HepG2 (cell line): ENCODE measurements at regions not wholly inside any gene's neighbourhood (a gene's known extent, or its start where the extent isn't known, plus 50 kb on each side); places are given as distances from the start of the nearest gene placed in this dataset.

Source experiments
- BORCS8-MEF2B ChIP-seq: sonication (generic); formaldehyde crosslinking; IDR thresholded peaks from 2 replicates; pipeline ENCODE4 v1.8.0; 2022; ENCODE audit warnings: mild to moderate bottlenecking, missing genetic modification reagents
- BRCA1 ChIP-seq: sonication (generic); formaldehyde crosslinking; IDR thresholded peaks from 2 replicates; pipeline ENCODE4 v1.4.0; 2020; ENCODE audit warnings: missing genetic modification reagents
- ELF4 ChIP-seq: sonication (generic); formaldehyde crosslinking; IDR thresholded peaks from 2 replicates; pipeline ENCODE4 v1.5.0; 2020; ENCODE audit warnings: missing genetic modification reagents, mild to moderate bottlenecking, moderate library complexity, borderline replicate concordance
- HIVEP1 ChIP-seq: sonication (generic); formaldehyde crosslinking; IDR thresholded peaks from 2 replicates; pipeline ENCODE4 v1.4.0; 2020; ENCODE audit warnings: mild to moderate bottlenecking, missing genetic modification reagents
- HNF4A ChIP-seq: sonication (generic); formaldehyde crosslinking; IDR thresholded peaks from 2 replicates; pipeline ENCODE4 v1.4.0; 2020; ENCODE audit warnings: missing genetic modification reagents
- HOXD1 ChIP-seq: sonication (generic); formaldehyde crosslinking; IDR thresholded peaks from 2 replicates; pipeline ENCODE4 v1.5.0; 2020; ENCODE audit warnings: missing genetic modification reagents
- KDM4B ChIP-seq: sonication (generic); formaldehyde crosslinking; IDR thresholded peaks from 2 replicates; pipeline ENCODE4 v1.4.0; 2020; ENCODE audit warnings: missing genetic modification reagents
- KLF13 ChIP-seq: sonication (generic); formaldehyde crosslinking; IDR thresholded peaks from 2 replicates; pipeline ENCODE4 v1.4.0; 2020; ENCODE audit warnings: mild to moderate bottlenecking, missing genetic modification reagents
- NFIC ChIP-seq: IDR thresholded peaks from 2 replicates; pipeline ENCODE4 v1.6.1; 2012; ENCODE audit warnings: mild to moderate bottlenecking, low read length, inconsistent platforms
- PLRG1 ChIP-seq: fragments of 450-650 bp; conservative IDR thresholded peaks from 2 replicates; pipeline ENCODE4 v1.6.1; 2016
- RFXANK ChIP-seq: IDR thresholded peaks from 2 replicates; pipeline ENCODE4 v1.6.1; 2016
- SAFB2 ChIP-seq: sonication (generic); formaldehyde crosslinking; IDR thresholded peaks from 2 replicates; pipeline ENCODE4 v1.5.1; 2020; ENCODE audit warnings: missing genetic modification reagents, low read depth, mild to moderate bottlenecking, borderline replicate concordance
- SETDB1 ChIP-seq: sonication (generic); formaldehyde crosslinking; IDR thresholded peaks from 2 replicates; pipeline ENCODE4 v1.5.1; 2020; ENCODE audit warnings: missing genetic modification reagents, mild to moderate bottlenecking, borderline replicate concordance
- SNRNP70 ChIP-seq: fragments of 200-400 bp; formaldehyde crosslinking; IDR thresholded peaks from 2 replicates; pipeline ENCODE4 v1.6.1; 2017; ENCODE audit warnings: mild to moderate bottlenecking, low read depth, low read length, moderate library complexity
- SRF ChIP-seq: IDR thresholded peaks from 2 replicates; pipeline ENCODE4 v1.6.1; 2011; ENCODE audit warnings: mild to moderate bottlenecking, low read depth, low read length, moderate library complexity
- TEAD3 ChIP-seq: optimal IDR thresholded peaks from 2 replicates; pipeline ENCODE3; 2016; ENCODE audit warnings: borderline replicate concordance
- ZBTB21 ChIP-seq: sonication (generic); formaldehyde crosslinking; IDR thresholded peaks from 2 replicates; pipeline ENCODE4 v1.4.0; 2020; ENCODE audit warnings: missing genetic modification reagents
- TF ChIP-seq, protein P1 (sequence below): sonication (generic); formaldehyde crosslinking; IDR thresholded peaks from 2 replicates; pipeline ENCODE4 v1.4.0; 2020; ENCODE audit warnings: missing genetic modification reagents, borderline replicate concordance
- TF ChIP-seq, protein P2 (sequence below): sonication (generic); formaldehyde crosslinking; IDR thresholded peaks from 2 replicates; pipeline ENCODE4 v1.4.0; 2020; ENCODE audit warnings: mild to moderate bottlenecking, missing genetic modification reagents
- TF ChIP-seq, protein P3 (sequence below): sonication (generic); formaldehyde crosslinking; IDR thresholded peaks from 2 replicates; pipeline ENCODE4 v1.4.0; 2020; ENCODE audit warnings: missing genetic modification reagents, mild to moderate bottlenecking, borderline replicate concordance
- TF ChIP-seq, protein P4 (sequence below): sonication (generic); formaldehyde crosslinking; IDR thresholded peaks from 2 replicates; pipeline ENCODE4 v1.8.1; 2022; ENCODE audit warnings: mild to moderate bottlenecking, missing genetic modification reagents
- TF ChIP-seq, protein P5 (sequence below): IDR thresholded peaks from 2 replicates; pipeline ENCODE4 v1.6.1; 2016; ENCODE audit warnings: mild to moderate bottlenecking, missing biosample characterization, missing genetic modification reagents

DNA sequence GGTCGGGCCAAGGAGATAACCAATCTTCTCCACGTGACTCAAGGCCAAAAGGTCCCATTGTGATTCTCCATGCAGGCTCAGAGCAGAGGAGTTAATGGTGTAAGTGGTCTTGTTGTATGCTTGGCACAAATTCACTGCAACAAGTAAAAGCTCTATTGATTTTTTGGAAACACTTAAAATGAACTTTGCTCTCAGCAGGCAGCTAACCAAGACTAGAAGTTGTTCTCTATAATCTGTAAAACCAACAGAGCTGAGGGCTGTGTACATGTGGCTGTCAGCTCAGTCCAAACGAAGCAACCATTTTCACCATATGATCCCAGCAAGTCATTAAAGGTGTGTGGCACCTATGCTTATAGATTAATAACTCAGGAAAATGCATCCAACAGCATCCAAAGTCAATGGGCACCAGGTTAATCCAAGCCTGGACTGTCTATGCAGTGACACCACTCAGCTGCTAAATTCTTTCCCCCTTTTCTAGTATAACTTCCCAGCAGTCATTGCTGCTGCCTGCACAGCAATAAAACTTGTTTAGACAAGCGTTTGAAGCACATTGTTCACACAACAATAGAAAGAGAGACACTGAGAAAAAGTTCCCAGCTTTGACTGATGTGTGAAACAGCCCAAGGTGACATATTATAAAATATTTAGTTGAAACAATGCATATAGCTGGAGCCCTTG lies 603.8 kb upstream of the ADAMTS9 start (continued):
- TF ChIP-seq, protein P1, sequence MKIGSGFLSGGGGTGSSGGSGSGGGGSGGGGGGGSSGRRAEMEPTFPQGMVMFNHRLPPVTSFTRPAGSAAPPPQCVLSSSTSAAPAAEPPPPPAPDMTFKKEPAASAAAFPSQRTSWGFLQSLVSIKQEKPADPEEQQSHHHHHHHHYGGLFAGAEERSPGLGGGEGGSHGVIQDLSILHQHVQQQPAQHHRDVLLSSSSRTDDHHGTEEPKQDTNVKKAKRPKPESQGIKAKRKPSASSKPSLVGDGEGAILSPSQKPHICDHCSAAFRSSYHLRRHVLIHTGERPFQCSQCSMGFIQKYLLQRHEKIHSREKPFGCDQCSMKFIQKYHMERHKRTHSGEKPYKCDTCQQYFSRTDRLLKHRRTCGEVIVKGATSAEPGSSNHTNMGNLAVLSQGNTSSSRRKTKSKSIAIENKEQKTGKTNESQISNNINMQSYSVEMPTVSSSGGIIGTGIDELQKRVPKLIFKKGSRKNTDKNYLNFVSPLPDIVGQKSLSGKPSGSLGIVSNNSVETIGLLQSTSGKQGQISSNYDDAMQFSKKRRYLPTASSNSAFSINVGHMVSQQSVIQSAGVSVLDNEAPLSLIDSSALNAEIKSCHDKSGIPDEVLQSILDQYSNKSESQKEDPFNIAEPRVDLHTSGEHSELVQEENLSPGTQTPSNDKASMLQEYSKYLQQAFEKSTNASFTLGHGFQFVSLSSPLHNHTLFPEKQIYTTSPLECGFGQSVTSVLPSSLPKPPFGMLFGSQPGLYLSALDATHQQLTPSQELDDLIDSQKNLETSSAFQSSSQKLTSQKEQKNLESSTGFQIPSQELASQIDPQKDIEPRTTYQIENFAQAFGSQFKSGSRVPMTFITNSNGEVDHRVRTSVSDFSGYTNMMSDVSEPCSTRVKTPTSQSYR = no peak
- TF ChIP-seq HNF4A (peak; percentile 95), HIVEP1 (CRISPR knock-in tag) (no peak), ELF4 (CRISPR knock-in tag) (no peak), SNRNP70 (no peak), TEAD3 (CRISPR knock-in tag) (peak; percentile 30), KDM4B (CRISPR knock-in tag) (no peak), SRF (no peak), BORCS8-MEF2B (CRISPR knock-in tag) (no peak; the same call in 1 of the 2 replicates), ZBTB21 (CRISPR knock-in tag) (no peak), RFXANK (no peak), KLF13 (CRISPR knock-in tag) (no peak), SAFB2 (CRISPR knock-in tag) (no peak), NFIC (peak; percentile 67; the same call in 1 of the 2 replicates), SETDB1 (CRISPR knock-in tag) (no peak), PLRG1 (no peak), BRCA1 (CRISPR knock-in tag) (no peak), HOXD1 (CRISPR knock-in tag) (no peak)
- TF ChIP-seq, protein P2, sequence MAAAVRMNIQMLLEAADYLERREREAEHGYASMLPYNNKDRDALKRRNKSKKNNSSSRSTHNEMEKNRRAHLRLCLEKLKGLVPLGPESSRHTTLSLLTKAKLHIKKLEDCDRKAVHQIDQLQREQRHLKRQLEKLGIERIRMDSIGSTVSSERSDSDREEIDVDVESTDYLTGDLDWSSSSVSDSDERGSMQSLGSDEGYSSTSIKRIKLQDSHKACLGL (CRISPR knock-in tag) = no peak
- TF ChIP-seq, protein P3, sequence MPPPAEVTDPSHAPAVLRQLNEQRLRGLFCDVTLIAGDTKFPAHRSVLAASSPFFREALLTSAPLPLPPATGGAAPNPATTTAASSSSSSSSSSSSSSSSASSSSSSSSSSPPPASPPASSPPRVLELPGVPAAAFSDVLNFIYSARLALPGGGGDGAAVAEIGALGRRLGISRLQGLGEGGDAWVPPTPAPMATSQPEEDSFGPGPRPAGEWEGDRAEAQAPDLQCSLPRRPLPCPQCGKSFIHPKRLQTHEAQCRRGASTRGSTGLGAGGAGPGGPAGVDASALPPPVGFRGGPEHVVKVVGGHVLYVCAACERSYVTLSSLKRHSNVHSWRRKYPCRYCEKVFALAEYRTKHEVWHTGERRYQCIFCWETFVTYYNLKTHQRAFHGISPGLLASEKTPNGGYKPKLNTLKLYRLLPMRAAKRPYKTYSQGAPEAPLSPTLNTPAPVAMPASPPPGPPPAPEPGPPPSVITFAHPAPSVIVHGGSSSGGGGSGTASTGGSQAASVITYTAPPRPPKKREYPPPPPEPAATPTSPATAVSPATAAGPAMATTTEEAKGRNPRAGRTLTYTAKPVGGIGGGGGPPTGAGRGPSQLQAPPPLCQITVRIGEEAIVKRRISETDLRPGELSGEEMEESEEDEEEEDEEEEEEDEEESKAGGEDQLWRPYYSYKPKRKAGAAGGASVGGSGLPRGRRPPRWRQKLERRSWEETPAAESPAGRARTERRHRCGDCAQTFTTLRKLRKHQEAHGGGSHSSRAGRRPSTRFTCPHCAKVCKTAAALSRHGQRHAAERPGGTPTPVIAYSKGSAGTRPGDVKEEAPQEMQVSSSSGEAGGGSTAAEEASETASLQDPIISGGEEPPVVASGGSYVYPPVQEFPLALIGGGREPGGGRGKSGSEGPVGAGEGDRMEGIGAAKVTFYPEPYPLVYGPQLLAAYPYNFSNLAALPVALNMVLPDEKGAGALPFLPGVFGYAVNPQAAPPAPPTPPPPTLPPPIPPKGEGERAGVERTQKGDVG (CRISPR knock-in tag) = no peak
- TF ChIP-seq, protein P4, sequence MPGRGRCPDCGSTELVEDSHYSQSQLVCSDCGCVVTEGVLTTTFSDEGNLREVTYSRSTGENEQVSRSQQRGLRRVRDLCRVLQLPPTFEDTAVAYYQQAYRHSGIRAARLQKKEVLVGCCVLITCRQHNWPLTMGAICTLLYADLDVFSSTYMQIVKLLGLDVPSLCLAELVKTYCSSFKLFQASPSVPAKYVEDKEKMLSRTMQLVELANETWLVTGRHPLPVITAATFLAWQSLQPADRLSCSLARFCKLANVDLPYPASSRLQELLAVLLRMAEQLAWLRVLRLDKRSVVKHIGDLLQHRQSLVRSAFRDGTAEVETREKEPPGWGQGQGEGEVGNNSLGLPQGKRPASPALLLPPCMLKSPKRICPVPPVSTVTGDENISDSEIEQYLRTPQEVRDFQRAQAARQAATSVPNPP (CRISPR knock-in tag) = no peak
- TF ChIP-seq, protein P5, sequence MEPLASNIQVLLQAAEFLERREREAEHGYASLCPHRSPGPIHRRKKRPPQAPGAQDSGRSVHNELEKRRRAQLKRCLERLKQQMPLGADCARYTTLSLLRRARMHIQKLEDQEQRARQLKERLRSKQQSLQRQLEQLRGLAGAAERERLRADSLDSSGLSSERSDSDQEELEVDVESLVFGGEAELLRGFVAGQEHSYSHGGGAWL (CRISPR knock-in tag) = no peak
